ENCODE measurements at regions not wholly inside any gene's neighbourhood (a gene's known extent, or its start where the extent isn't known, plus 50 kb on each side); places are given as distances from the start of the nearest gene placed in this dataset.

DNA sequence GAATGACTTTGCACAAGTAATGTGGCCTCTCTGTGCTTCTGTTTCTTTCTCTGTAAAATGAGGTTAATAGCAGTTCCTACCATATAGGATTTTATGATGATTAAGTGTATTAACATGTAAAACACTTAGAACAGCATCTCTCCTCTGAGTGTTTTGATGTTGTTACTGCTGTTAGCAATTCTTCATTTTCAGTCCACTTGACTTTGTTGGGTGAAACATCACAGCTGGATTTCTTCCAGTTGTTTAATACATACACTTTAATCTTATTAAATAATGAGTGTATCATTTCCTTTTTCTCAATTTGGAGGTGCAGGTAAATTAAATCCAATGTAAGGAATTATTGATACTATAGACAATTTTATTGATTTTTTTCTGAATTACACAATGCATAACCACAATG is 113.6 kb downstream of the KDR start:
- CTCF ChIA-PET, result no interaction called here
- DNase-seq, result no peak
- H3K27ac Mint-ChIP-seq (ENCODE audit: unreplicated experiment), result no peak overlapping the region
- peaks cover 16% of the 10 kb centered on the region for H3K9me3 Mint-ChIP-seq (ENCODE audit: unreplicated experiment)
- POLR2A ChIA-PET, result no interaction called here
- Histone ChIP-seq H3K4me3 (ENCODE audit: low read depth, low read length) (no peak overlapping the region), H3K27me3 (replicated peaks; ENCODE audit: control insufficient read depth, insufficient read depth, low read length) (no peaks in the 10 kb centered on the region), H3K36me3 (ENCODE audit: control insufficient read depth, insufficient read depth, low read length) (no peaks in the 10 kb centered on the region), H3K9me3 (no peaks in the 10 kb centered on the region), H3K4me1 (peaks cover 15% of the 10 kb centered on the region; the same call in 1 of the 2 replicates)
- no peak overlapping the region for H3K4me3 Mint-ChIP-seq (ENCODE audit: unreplicated experiment)
- H3K4me1 Mint-ChIP-seq (ENCODE audit: low read depth, unreplicated experiment), result no peaks in the 10 kb centered on the region
- intact Hi-C loops (cut with micrococcal nuclease; ENCODE audit: unreplicated experiment), result loop anchor here (2.0 kb wide), 1 partner anchor 21 kb away; no protein-coding TSS in a partner anchor
- BruUV-seq (replicated peaks), result no TSS peak
- TF ChIP-seq, protein P1, sequence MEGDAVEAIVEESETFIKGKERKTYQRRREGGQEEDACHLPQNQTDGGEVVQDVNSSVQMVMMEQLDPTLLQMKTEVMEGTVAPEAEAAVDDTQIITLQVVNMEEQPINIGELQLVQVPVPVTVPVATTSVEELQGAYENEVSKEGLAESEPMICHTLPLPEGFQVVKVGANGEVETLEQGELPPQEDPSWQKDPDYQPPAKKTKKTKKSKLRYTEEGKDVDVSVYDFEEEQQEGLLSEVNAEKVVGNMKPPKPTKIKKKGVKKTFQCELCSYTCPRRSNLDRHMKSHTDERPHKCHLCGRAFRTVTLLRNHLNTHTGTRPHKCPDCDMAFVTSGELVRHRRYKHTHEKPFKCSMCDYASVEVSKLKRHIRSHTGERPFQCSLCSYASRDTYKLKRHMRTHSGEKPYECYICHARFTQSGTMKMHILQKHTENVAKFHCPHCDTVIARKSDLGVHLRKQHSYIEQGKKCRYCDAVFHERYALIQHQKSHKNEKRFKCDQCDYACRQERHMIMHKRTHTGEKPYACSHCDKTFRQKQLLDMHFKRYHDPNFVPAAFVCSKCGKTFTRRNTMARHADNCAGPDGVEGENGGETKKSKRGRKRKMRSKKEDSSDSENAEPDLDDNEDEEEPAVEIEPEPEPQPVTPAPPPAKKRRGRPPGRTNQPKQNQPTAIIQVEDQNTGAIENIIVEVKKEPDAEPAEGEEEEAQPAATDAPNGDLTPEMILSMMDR (IDR thresholded peaks at IDR 0.05; ENCODE audit: insufficient read depth in 1 of 2, low read depth in 1 of 2, low read length in 1 of 2, severe bottlenecking in 1 of 2, unreplicated experiment in 1 of 2), result no peak
- no peaks in the 10 kb centered on the region for H3K36me3 Mint-ChIP-seq (ENCODE audit: insufficient read depth, unreplicated experiment)
- no peaks in the 10 kb centered on the region for H3K27me3 Mint-ChIP-seq (ENCODE audit: insufficient read depth, unreplicated experiment)

DNA sequence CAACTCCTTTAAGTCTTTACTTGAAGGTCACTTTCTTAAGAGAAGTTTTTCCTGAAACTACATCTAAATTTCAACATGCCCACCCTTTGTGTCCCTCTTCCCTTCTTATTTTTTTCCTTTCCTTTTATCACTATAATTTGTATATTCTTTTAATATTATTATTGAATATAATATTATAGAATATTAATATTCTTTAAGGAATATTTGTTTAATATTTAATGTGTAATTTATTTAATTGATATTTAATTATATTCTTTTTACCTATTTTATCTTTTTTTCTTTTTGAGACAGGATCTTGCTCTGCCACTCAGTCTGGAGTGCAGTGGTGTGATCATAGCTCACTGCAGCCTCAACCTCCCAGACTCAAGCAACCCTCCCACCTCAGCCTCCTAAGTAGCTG is 114.8 kb downstream of the KDR start:
- H3K27ac Mint-ChIP-seq (ENCODE audit: unreplicated experiment), result no peak overlapping the region
- DNase-seq, result no peak
- TF ChIP-seq, protein P1 (IDR thresholded peaks at IDR 0.05; ENCODE audit: insufficient read depth in 1 of 2, low read depth in 1 of 2, low read length in 1 of 2, severe bottlenecking in 1 of 2, unreplicated experiment in 1 of 2), result no peak
- BruUV-seq (replicated peaks), result no TSS peak
- H3K27me3 Mint-ChIP-seq (ENCODE audit: insufficient read depth, unreplicated experiment), result no peaks in the 10 kb centered on the region
- Histone ChIP-seq H3K9me3 (no peaks in the 10 kb centered on the region), H3K36me3 (ENCODE audit: control insufficient read depth, insufficient read depth, low read length) (no peaks in the 10 kb centered on the region), H3K4me1 (peaks cover 15% of the 10 kb centered on the region; the same call in 1 of the 2 replicates), H3K4me3 (ENCODE audit: low read depth, low read length) (no peak overlapping the region), H3K27me3 (replicated peaks; ENCODE audit: control insufficient read depth, insufficient read depth, low read length) (no peaks in the 10 kb centered on the region)
- no peaks in the 10 kb centered on the region for H3K36me3 Mint-ChIP-seq (ENCODE audit: insufficient read depth, unreplicated experiment)
- ChIA-PET CTCF (no interaction called here), POLR2A (no interaction called here)
- no peaks in the 10 kb centered on the region for H3K4me1 Mint-ChIP-seq (ENCODE audit: low read depth, unreplicated experiment)
- no peak overlapping the region for H3K4me3 Mint-ChIP-seq (ENCODE audit: unreplicated experiment)
- H3K9me3 Mint-ChIP-seq (ENCODE audit: unreplicated experiment), result peaks cover 16% of the 10 kb centered on the region
- intact Hi-C loops (cut with micrococcal nuclease; ENCODE audit: unreplicated experiment), result no loop called here

DNA sequence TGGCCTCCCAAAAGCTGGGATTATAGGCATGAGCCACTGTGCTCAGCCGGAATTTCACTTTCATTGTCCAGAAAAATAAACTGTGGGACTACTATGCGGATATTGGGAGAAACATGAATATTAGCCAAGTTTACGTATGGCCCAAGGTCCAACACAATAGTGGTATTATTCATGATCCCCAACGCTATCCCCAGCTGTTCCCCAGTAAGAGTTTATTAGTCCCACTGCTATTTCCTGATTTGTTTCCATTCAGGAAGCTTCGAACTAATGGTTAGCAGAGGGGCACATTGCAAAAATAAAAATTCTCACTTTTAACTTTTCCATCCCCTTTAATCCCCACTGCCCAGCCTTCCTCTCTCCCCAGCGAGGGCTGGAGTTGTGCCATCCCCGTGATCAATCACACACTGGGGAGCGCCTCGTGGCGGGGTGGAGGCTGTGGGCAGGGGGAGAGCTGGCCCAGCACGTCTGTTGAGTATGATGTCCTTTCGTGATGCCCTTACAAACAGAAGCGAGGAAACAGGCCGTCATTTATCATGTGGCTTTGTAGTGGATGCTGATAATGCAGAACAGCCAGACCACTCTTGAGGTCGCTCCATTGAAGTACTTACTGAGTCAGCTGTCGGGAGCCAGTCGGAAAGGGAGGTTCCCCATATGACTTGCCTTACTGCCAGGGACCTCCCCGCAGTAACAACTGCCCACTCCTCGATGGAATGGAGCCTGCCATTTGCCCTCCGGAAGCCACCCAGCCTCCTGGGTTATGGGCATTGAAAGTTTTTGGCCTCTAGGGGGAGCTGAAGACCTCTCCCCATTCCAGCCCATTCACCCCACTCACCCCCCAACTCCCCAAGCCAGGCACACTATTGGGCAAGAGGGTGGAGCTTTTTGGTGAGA is 117.0 kb downstream of the KDR start:
- intact Hi-C loops (cut with micrococcal nuclease; ENCODE audit: unreplicated experiment), result no loop called here
- Mint-ChIP-seq H3K36me3 (ENCODE audit: insufficient read depth, unreplicated experiment) (no peaks in the 10 kb centered on the region), H3K27ac (ENCODE audit: unreplicated experiment) (no peak overlapping the region), H3K27me3 (ENCODE audit: insufficient read depth, unreplicated experiment) (no peaks in the 10 kb centered on the region), H3K9me3 (ENCODE audit: unreplicated experiment) (peaks cover 16% of the 10 kb centered on the region), H3K4me3 (ENCODE audit: unreplicated experiment) (no peak overlapping the region), H3K4me1 (ENCODE audit: low read depth, unreplicated experiment) (no peaks in the 10 kb centered on the region)
- TF ChIP-seq, protein P1 (IDR thresholded peaks at IDR 0.05; ENCODE audit: insufficient read depth in 1 of 2, low read depth in 1 of 2, low read length in 1 of 2, severe bottlenecking in 1 of 2, unreplicated experiment in 1 of 2), result peak in 1 of 2 experiments; percentile 23
- no TSS peak for BruUV-seq (replicated peaks)
- ChIA-PET CTCF (no interaction called here), POLR2A (no interaction called here)
- Histone ChIP-seq H3K4me1 (peaks cover 10% of the 10 kb centered on the region; the same call in 1 of the 2 replicates), H3K27me3 (replicated peaks; ENCODE audit: control insufficient read depth, insufficient read depth, low read length) (no peaks in the 10 kb centered on the region), H3K9me3 (no peaks in the 10 kb centered on the region), H3K4me3 (ENCODE audit: low read depth, low read length) (no peak overlapping the region), H3K36me3 (ENCODE audit: control insufficient read depth, insufficient read depth, low read length) (no peaks in the 10 kb centered on the region)
- DNase-seq, result no peak

Data from Caco-2 (cell line).